ENCODE measurements at regions not wholly inside any gene's neighbourhood (a gene's known extent, or its start where the extent isn't known, plus 50 kb on each side); places are given as distances from the start of the nearest gene placed in this dataset.

- TF ChIP-seq, protein P1, sequence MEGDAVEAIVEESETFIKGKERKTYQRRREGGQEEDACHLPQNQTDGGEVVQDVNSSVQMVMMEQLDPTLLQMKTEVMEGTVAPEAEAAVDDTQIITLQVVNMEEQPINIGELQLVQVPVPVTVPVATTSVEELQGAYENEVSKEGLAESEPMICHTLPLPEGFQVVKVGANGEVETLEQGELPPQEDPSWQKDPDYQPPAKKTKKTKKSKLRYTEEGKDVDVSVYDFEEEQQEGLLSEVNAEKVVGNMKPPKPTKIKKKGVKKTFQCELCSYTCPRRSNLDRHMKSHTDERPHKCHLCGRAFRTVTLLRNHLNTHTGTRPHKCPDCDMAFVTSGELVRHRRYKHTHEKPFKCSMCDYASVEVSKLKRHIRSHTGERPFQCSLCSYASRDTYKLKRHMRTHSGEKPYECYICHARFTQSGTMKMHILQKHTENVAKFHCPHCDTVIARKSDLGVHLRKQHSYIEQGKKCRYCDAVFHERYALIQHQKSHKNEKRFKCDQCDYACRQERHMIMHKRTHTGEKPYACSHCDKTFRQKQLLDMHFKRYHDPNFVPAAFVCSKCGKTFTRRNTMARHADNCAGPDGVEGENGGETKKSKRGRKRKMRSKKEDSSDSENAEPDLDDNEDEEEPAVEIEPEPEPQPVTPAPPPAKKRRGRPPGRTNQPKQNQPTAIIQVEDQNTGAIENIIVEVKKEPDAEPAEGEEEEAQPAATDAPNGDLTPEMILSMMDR (IDR thresholded peaks at IDR 0.05; ENCODE audit: extremely low read depth, insufficient read depth, missing control alignments): no peak
- in situ Hi-C loops (cut with MboI; ENCODE audit: low pct_unique_long_range_greater_than_20kb, low sequenced_read_pairs, unreplicated experiment): no loop called here
- DNase-seq (ENCODE audit: low spot score): no peak
Observed at GRCh38 chr7:142414915-142415314, 157.1 kb upstream of the PRSS58 start.

- no peak for DNase-seq (ENCODE audit: low spot score)
- in situ Hi-C loops (cut with MboI; ENCODE audit: low pct_unique_long_range_greater_than_20kb, low sequenced_read_pairs, unreplicated experiment): no loop called here
- TF ChIP-seq, protein P1 (IDR thresholded peaks at IDR 0.05; ENCODE audit: extremely low read depth, insufficient read depth, missing control alignments): no peak
Observed at GRCh38 chr7:142414135-142414534, 156.3 kb upstream of the PRSS58 start.

GRCh38 chr7:142413280-142414000 is 155.6 kb upstream of the PRSS58 start:
- in situ Hi-C loops (cut with MboI; ENCODE audit: low pct_unique_long_range_greater_than_20kb, low sequenced_read_pairs, unreplicated experiment): no loop called here
- TF ChIP-seq, protein P1 (IDR thresholded peaks at IDR 0.05; ENCODE audit: extremely low read depth, insufficient read depth, missing control alignments): no peak
- no peak for DNase-seq (ENCODE audit: low spot score)

DNA sequence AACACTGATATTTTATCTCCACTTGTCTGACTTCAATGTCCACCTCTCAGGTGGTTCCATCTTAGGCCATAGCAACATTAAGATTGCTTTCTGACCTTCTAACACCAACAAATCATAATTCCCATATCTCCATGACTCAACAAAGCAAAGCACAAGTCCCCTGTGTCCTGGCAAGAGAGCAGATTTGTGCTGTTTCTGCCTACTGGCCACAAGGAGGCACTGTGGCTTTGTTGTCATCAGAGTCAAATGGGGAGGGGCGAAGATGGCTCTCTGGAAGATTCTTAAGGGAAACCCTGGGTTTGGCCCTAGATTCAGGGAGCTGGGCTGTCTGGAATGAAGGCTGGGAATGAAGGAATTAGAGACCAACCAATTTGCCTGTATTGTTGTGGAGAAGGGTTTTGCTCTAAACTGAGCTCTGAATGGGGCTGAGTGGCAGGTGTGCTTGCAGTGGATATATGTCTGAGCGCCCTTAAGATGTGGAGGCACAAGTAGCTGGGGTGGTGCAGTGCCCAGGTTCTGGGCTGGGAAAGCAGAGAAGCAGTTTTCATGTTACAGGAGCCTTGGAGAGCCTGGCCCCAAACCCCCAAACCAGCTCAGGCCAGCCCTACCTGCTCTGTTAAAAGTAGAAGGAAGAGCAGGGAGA is 154.8 kb upstream of the PRSS58 start:
- TF ChIP-seq, protein P1 (IDR thresholded peaks at IDR 0.05; ENCODE audit: extremely low read depth, insufficient read depth, missing control alignments): peak; percentile 82
- peak; percentile 48 for DNase-seq (ENCODE audit: low spot score)
- in situ Hi-C loops (cut with MboI; ENCODE audit: low pct_unique_long_range_greater_than_20kb, low sequenced_read_pairs, unreplicated experiment): no loop called here

- in situ Hi-C loops (cut with MboI; ENCODE audit: low pct_unique_long_range_greater_than_20kb, low sequenced_read_pairs, unreplicated experiment): no loop called here
- TF ChIP-seq, protein P1 (IDR thresholded peaks at IDR 0.05; ENCODE audit: extremely low read depth, insufficient read depth, missing control alignments): no peak
- no peak for DNase-seq (ENCODE audit: low spot score)
Observed at GRCh38 chr7:142409471-142409870, 151.6 kb upstream of the PRSS58 start.

DNA sequence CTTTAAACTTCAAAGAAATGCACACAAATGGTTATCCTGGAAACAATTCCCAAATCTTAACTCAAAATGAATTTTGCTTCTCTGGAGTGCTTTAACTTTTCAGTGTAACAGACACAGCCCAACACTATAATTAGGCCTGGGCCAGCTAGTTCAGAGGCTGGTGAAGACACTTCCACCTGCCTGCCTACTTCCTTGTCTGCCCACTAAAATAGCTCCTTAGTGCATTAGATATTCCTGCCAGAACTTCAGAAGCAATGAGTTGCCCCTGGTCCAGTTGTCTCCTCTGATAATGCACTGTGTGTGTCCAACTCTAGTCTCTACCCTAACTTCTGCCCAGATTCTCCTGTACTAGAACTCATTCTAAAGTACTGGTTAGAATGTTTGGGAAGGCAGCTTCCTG is 150.9 kb upstream of the PRSS58 start:
- no peak for DNase-seq (ENCODE audit: low spot score)
- TF ChIP-seq, protein P1 (IDR thresholded peaks at IDR 0.05; ENCODE audit: extremely low read depth, insufficient read depth, missing control alignments): no peak
- in situ Hi-C loops (cut with MboI; ENCODE audit: low pct_unique_long_range_greater_than_20kb, low sequenced_read_pairs, unreplicated experiment): no loop called here
